Testis (tissue), 2 donors: ENCODE measurements at regions not wholly inside any gene's neighbourhood (a gene's known extent, or its start where the extent isn't known, plus 50 kb on each side); places are given as distances from the start of the nearest gene placed in this dataset.
"Not testable (repeated sequence)": the region's sequence is repeated elsewhere in the genome, so short reads cannot be mapped to it uniquely, and the experiment has no call there.

ENCODE experiments used
- POLR2A ChIP-seq: fragments of 450-650 bp; IDR thresholded peaks from one replicate; pipeline ENCODE4 v1.6.1; 2017; ENCODE audit warnings: antibody characterized with exemption, mild to moderate bottlenecking, moderate library complexity
- TF ChIP-seq, protein P1 (sequence below), 3 experiments: fragments of 450-650 bp in 2 of 3; fragments of 200-600 bp in 1 of 3; sonication (generic) in 1 of 3; IDR thresholded peaks; one replicate each; pipeline ENCODE4 v1.5.1; 2016 to 2019; ENCODE audit warnings: antibody characterized with exemption in 3 of 3, mild to moderate bottlenecking in 2 of 3, moderate library complexity in 1 of 3

DNA sequence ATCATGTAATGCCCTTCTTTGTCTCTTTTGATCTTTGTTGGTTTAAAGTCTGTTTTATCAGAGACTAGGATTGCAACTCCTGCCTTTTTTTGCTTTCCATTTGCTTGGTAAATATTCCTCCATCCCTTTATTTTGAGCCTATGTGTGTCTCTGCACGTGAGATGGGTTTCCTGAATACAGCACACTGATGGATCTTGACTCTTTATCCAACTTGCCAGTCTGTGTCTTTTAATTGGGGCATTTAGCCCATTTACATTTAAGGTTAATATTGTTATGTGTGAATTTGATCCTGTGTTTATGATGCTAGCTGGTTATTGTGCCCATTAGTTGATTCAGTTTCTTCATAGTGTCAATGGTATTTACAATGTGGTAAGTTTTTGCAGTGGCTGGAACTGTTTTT lies 72.7 kb downstream of the ADCYAP1 start:
- TF ChIP-seq, protein P1, sequence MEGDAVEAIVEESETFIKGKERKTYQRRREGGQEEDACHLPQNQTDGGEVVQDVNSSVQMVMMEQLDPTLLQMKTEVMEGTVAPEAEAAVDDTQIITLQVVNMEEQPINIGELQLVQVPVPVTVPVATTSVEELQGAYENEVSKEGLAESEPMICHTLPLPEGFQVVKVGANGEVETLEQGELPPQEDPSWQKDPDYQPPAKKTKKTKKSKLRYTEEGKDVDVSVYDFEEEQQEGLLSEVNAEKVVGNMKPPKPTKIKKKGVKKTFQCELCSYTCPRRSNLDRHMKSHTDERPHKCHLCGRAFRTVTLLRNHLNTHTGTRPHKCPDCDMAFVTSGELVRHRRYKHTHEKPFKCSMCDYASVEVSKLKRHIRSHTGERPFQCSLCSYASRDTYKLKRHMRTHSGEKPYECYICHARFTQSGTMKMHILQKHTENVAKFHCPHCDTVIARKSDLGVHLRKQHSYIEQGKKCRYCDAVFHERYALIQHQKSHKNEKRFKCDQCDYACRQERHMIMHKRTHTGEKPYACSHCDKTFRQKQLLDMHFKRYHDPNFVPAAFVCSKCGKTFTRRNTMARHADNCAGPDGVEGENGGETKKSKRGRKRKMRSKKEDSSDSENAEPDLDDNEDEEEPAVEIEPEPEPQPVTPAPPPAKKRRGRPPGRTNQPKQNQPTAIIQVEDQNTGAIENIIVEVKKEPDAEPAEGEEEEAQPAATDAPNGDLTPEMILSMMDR (IDR thresholded peaks at IDR 0.05): not testable (repeated sequence)
- TF ChIP-seq POLR2A: not testable (repeated sequence)
